ENCODE measurements at regions not wholly inside any gene's neighbourhood (a gene's known extent, or its start where the extent isn't known, plus 50 kb on each side); places are given as distances from the start of the nearest gene placed in this dataset.
A peak's percentile ranks its signal among the peaks of the same experiment; 100 is the strongest.

DNA sequence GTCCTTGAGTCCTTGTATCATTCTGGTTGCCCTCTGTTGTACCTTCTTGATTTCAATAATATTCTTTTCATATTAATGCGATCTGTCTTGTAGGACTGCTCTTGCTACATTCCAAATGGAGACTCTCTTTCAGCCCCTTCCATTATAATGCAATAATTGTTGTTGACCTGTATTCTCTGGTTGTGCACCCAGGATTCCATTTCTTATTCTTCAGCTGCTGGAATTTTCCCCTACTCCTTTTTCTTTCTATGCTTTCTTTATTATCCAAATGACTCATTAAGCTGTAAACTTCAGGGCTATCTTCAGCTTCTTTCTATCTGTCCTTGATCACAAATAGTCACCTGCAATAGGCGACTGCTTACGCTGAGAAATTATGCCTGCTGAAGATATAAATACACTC is 321.5 kb downstream of the SATB1 start:
- Histone ChIP-seq H3K79me1 (ENCODE audit: low read length) (no peaks in the 10 kb centered on the region), H3K18ac (ENCODE audit: low read length) (no peak overlapping the region), H2AK5ac (ENCODE audit: low read length) (no peak overlapping the region), H3K56ac (ENCODE audit: low read length) (no peak overlapping the region), H3K27ac (ENCODE audit: low read depth, low read length) (no peak overlapping the region), H3K27me3 (ENCODE audit: insufficient read depth, low read length, poor library complexity) (no peaks in the 10 kb centered on the region), H4K8ac (ENCODE audit: low read depth, low read length) (no peak overlapping the region), H3K23ac (ENCODE audit: low read length) (no peak overlapping the region), H3K9ac (ENCODE audit: low read length) (no peak overlapping the region), H3K4me3 (ENCODE audit: low read length) (no peak overlapping the region), H3K4ac (ENCODE audit: low read depth, low read length) (no peak overlapping the region), H3K4me2 (ENCODE audit: low read length) (no peak overlapping the region), H3K79me2 (ENCODE audit: control insufficient read depth, insufficient read depth, low read length) (no peaks in the 10 kb centered on the region), H3K4me1 (ENCODE audit: control insufficient read depth, low read depth, low read length) (no peaks in the 10 kb centered on the region), H3K36me3 (ENCODE audit: control insufficient read depth, insufficient read depth, low read length) (no peaks in the 10 kb centered on the region), H2BK5ac (ENCODE audit: low read length) (no peak overlapping the region), H2BK15ac (replicated peaks; ENCODE audit: low read depth) (no peak overlapping the region), H2BK120ac (ENCODE audit: low read depth, low read length) (no peak overlapping the region), H4K5ac (ENCODE audit: low read length) (no peak overlapping the region)
- no peak for DNase-seq
- no CpG with 5 or more reads among the region's 3 CpGs for WGBS (ENCODE audit: extremely low coverage, insufficient coverage, low lambda C conversion rate)

DNA sequence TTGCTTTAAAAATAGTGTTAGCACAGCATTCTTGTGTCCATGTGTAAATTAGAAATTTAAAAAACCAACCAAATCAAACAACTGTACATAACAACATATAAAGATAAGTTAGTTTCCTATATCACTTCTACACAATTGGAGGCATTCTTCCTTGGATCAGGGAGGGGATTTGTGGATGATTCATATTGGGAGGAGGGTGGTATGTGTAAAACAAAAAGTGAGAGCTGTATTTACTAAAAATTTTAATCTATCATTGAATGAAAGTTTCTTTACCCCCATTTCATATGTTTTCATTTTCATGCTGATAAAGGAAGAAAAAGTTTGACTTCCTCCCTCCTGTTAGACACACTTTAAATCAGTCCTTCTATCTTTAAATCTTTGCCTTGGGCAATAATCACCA is 325.0 kb downstream of the SATB1 start:
- Histone ChIP-seq H2BK5ac (ENCODE audit: low read length) (no peak overlapping the region), H4K5ac (ENCODE audit: low read length) (no peak overlapping the region), H3K27ac (ENCODE audit: low read depth, low read length) (no peak overlapping the region), H3K4ac (ENCODE audit: low read depth, low read length) (no peak overlapping the region), H3K56ac (ENCODE audit: low read length) (no peak overlapping the region), H3K79me1 (ENCODE audit: low read length) (no peaks in the 10 kb centered on the region), H3K79me2 (ENCODE audit: control insufficient read depth, insufficient read depth, low read length) (no peaks in the 10 kb centered on the region), H3K4me3 (ENCODE audit: low read length) (no peak overlapping the region), H3K4me1 (ENCODE audit: control insufficient read depth, low read depth, low read length) (no peaks in the 10 kb centered on the region), H3K36me3 (ENCODE audit: control insufficient read depth, insufficient read depth, low read length) (no peaks in the 10 kb centered on the region), H4K8ac (ENCODE audit: low read depth, low read length) (no peak overlapping the region), H3K9ac (ENCODE audit: low read length) (no peak overlapping the region), H3K27me3 (ENCODE audit: insufficient read depth, low read length, poor library complexity) (no peaks in the 10 kb centered on the region), H2AK5ac (ENCODE audit: low read length) (no peak overlapping the region), H2BK15ac (replicated peaks; ENCODE audit: low read depth) (no peak overlapping the region), H2BK120ac (ENCODE audit: low read depth, low read length) (no peak overlapping the region), H3K18ac (ENCODE audit: low read length) (no peak overlapping the region), H3K23ac (ENCODE audit: low read length) (no peak overlapping the region), H3K4me2 (ENCODE audit: low read length) (no peak overlapping the region)
- DNase-seq = no peak

GRCh38 chr3:18099611-18100010 is 325.5 kb downstream of the SATB1 start:
- H3K79me2 ChIP-seq (ENCODE audit: control insufficient read depth, insufficient read depth, low read length) = no peaks in the 10 kb centered on the region
- H2BK15ac ChIP-seq (replicated peaks; ENCODE audit: low read depth) = no peak overlapping the region
- no CpG with 5 or more reads among the region's 5 CpGs for WGBS (ENCODE audit: extremely low coverage, insufficient coverage, low lambda C conversion rate)
- H3K4me1 ChIP-seq (ENCODE audit: control insufficient read depth, low read depth, low read length) = no peaks in the 10 kb centered on the region
- no peak overlapping the region for H4K5ac ChIP-seq (ENCODE audit: low read length)
- no peak overlapping the region for H3K56ac ChIP-seq (ENCODE audit: low read length)
- H2BK5ac ChIP-seq (ENCODE audit: low read length) = no peak overlapping the region
- H3K27ac ChIP-seq (ENCODE audit: low read depth, low read length) = no peak overlapping the region
- DNase-seq = no peak
- H2BK120ac ChIP-seq (ENCODE audit: low read depth, low read length) = no peak overlapping the region
- no peak overlapping the region for H3K18ac ChIP-seq (ENCODE audit: low read length)
- no peak overlapping the region for H3K9ac ChIP-seq (ENCODE audit: low read length)
- no peak overlapping the region for H3K4me2 ChIP-seq (ENCODE audit: low read length)
- H3K23ac ChIP-seq (ENCODE audit: low read length) = no peak overlapping the region
- no peak overlapping the region for H3K4me3 ChIP-seq (ENCODE audit: low read length)
- no peak overlapping the region for H4K8ac ChIP-seq (ENCODE audit: low read depth, low read length)
- no peak overlapping the region for H2AK5ac ChIP-seq (ENCODE audit: low read length)
- no peaks in the 10 kb centered on the region for H3K79me1 ChIP-seq (ENCODE audit: low read length)
- no peaks in the 10 kb centered on the region for H3K36me3 ChIP-seq (ENCODE audit: control insufficient read depth, insufficient read depth, low read length)
- no peaks in the 10 kb centered on the region for H3K27me3 ChIP-seq (ENCODE audit: insufficient read depth, low read length, poor library complexity)
- no peak overlapping the region for H3K4ac ChIP-seq (ENCODE audit: low read depth, low read length)

- H3K23ac ChIP-seq (ENCODE audit: low read length) = no peak overlapping the region
- H4K8ac ChIP-seq (ENCODE audit: low read depth, low read length) = no peak overlapping the region
- H2BK15ac ChIP-seq (replicated peaks; ENCODE audit: low read depth) = no peak overlapping the region
- H3K4me1 ChIP-seq (ENCODE audit: control insufficient read depth, low read depth, low read length) = no peaks in the 10 kb centered on the region
- no peaks in the 10 kb centered on the region for H3K79me1 ChIP-seq (ENCODE audit: low read length)
- no CpG with 5 or more reads among the region's 6 CpGs for WGBS (ENCODE audit: extremely low coverage, insufficient coverage, low lambda C conversion rate)
- no peaks in the 10 kb centered on the region for H3K79me2 ChIP-seq (ENCODE audit: control insufficient read depth, insufficient read depth, low read length)
- peak; percentile 93 for DNase-seq
- H3K27me3 ChIP-seq (ENCODE audit: insufficient read depth, low read length, poor library complexity) = no peaks in the 10 kb centered on the region
- H4K5ac ChIP-seq (ENCODE audit: low read length) = no peak overlapping the region
- no peak overlapping the region for H3K4me2 ChIP-seq (ENCODE audit: low read length)
- no peak overlapping the region for H3K9ac ChIP-seq (ENCODE audit: low read length)
- H3K27ac ChIP-seq (ENCODE audit: low read depth, low read length) = no peak overlapping the region
- no peak overlapping the region for H3K4ac ChIP-seq (ENCODE audit: low read depth, low read length)
- H3K18ac ChIP-seq (ENCODE audit: low read length) = no peak overlapping the region
- H2BK5ac ChIP-seq (ENCODE audit: low read length) = no peak overlapping the region
- H3K4me3 ChIP-seq (ENCODE audit: low read length) = no peak overlapping the region
- no peak overlapping the region for H2BK120ac ChIP-seq (ENCODE audit: low read depth, low read length)
- no peak overlapping the region for H3K56ac ChIP-seq (ENCODE audit: low read length)
- H2AK5ac ChIP-seq (ENCODE audit: low read length) = no peak overlapping the region
- H3K36me3 ChIP-seq (ENCODE audit: control insufficient read depth, insufficient read depth, low read length) = no peaks in the 10 kb centered on the region
Measured at GRCh38 chr3:18098960-18099587, 326.1 kb downstream of the SATB1 start.

- no peak for DNase-seq
- Histone ChIP-seq H3K56ac (ENCODE audit: low read length) (no peak overlapping the region), H3K27ac (ENCODE audit: low read depth, low read length) (no peak overlapping the region), H3K4ac (ENCODE audit: low read depth, low read length) (no peak overlapping the region), H4K8ac (ENCODE audit: low read depth, low read length) (no peak overlapping the region), H3K9ac (ENCODE audit: low read length) (no peak overlapping the region), H3K23ac (ENCODE audit: low read length) (no peak overlapping the region), H2BK120ac (ENCODE audit: low read depth, low read length) (no peak overlapping the region), H2AK5ac (ENCODE audit: low read length) (no peak overlapping the region), H3K79me2 (ENCODE audit: control insufficient read depth, insufficient read depth, low read length) (no peaks in the 10 kb centered on the region), H4K5ac (ENCODE audit: low read length) (no peak overlapping the region), H3K79me1 (ENCODE audit: low read length) (no peaks in the 10 kb centered on the region), H3K4me1 (ENCODE audit: control insufficient read depth, low read depth, low read length) (no peaks in the 10 kb centered on the region), H3K36me3 (ENCODE audit: control insufficient read depth, insufficient read depth, low read length) (no peaks in the 10 kb centered on the region), H3K4me2 (ENCODE audit: low read length) (no peak overlapping the region), H3K18ac (ENCODE audit: low read length) (no peak overlapping the region), H2BK15ac (replicated peaks; ENCODE audit: low read depth) (no peak overlapping the region), H3K27me3 (ENCODE audit: insufficient read depth, low read length, poor library complexity) (no peaks in the 10 kb centered on the region), H2BK5ac (ENCODE audit: low read length) (no peak overlapping the region), H3K4me3 (ENCODE audit: low read length) (no peak overlapping the region)
- no CpG with 5 or more reads among the region's 3 CpGs for WGBS (ENCODE audit: extremely low coverage, insufficient coverage, low lambda C conversion rate)
Measured at GRCh38 chr3:18097989-18098388, 327.1 kb downstream of the SATB1 start.

DNA sequence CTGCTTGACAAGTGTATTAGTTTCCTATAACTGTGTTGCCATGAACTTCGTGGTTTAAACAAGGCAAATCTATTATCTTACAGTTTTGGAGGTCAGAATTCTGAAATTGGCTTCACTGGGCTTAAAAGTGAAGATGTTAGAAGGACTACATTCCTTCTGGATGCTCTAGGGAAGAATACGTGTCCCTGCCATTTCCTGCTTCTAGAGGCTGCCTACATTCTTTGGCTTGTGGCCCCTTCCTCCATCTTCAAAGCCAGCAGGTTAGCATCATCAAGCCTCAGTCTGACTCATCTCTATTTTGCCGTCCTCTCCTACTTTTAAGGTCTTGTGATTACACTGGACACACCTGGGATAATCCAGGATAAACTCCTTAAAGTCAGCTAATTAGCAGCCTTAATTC is 327.7 kb downstream of the SATB1 start:
- Histone ChIP-seq H3K4me2 (ENCODE audit: low read length) (no peak overlapping the region), H3K4ac (ENCODE audit: low read depth, low read length) (no peak overlapping the region)

More for the DNA sequence above, 327.7 kb downstream of the SATB1 start:
- H2BK5ac ChIP-seq (ENCODE audit: low read length) = no peak overlapping the region
- no peak overlapping the region for H2AK5ac ChIP-seq (ENCODE audit: low read length)
- no peak overlapping the region for H3K18ac ChIP-seq (ENCODE audit: low read length)
- no peak for DNase-seq
- no CpG with 5 or more reads among the region's 3 CpGs for WGBS (ENCODE audit: extremely low coverage, insufficient coverage, low lambda C conversion rate)
- no peak overlapping the region for H3K56ac ChIP-seq (ENCODE audit: low read length)
- no peak overlapping the region for H2BK120ac ChIP-seq (ENCODE audit: low read depth, low read length)
- no peaks in the 10 kb centered on the region for H3K36me3 ChIP-seq (ENCODE audit: control insufficient read depth, insufficient read depth, low read length)
- H3K4me3 ChIP-seq (ENCODE audit: low read length) = no peak overlapping the region
- H3K9ac ChIP-seq (ENCODE audit: low read length) = no peak overlapping the region
- no peaks in the 10 kb centered on the region for H3K4me1 ChIP-seq (ENCODE audit: control insufficient read depth, low read depth, low read length)
- no peak overlapping the region for H4K5ac ChIP-seq (ENCODE audit: low read length)
- no peak overlapping the region for H3K23ac ChIP-seq (ENCODE audit: low read length)
- no peak overlapping the region for H3K27ac ChIP-seq (ENCODE audit: low read depth, low read length)
- no peaks in the 10 kb centered on the region for H3K79me1 ChIP-seq (ENCODE audit: low read length)
- no peak overlapping the region for H2BK15ac ChIP-seq (replicated peaks; ENCODE audit: low read depth)
- H4K8ac ChIP-seq (ENCODE audit: low read depth, low read length) = no peak overlapping the region
- no peaks in the 10 kb centered on the region for H3K79me2 ChIP-seq (ENCODE audit: control insufficient read depth, insufficient read depth, low read length)
- H3K27me3 ChIP-seq (ENCODE audit: insufficient read depth, low read length, poor library complexity) = no peaks in the 10 kb centered on the region
